HepG2 (cell line): ENCODE measurements at regions not wholly inside any gene's neighbourhood (a gene's known extent, or its start where the extent isn't known, plus 50 kb on each side); places are given as distances from the start of the nearest gene placed in this dataset.

Source experiments
- ATAC-seq: fragments of 200-7000 bp; cut with Tn5 transposase; 3 replicates; pipeline ENCODE4 v1.9.1; 2020; ENCODE audit warnings: mild to moderate bottlenecking, moderate library complexity
- BruUV-seq: library from RNA; stranded (reverse); fragments of 400-500 nt; replicated peaks from 2 replicates; lab custom pipeline; 2021; lab: Mats Ljungman, UMichigan
- CTCF ChIA-PET: fragments of 300-600 bp; formaldehyde crosslinking; extraction: SDS; loops from one replicate; lab custom pipeline; 2021; ENCODE audit warnings: low total read pairs, inconsistent platforms, low intra/inter-chr PET ratio; lab: Yijun Ruan, JAX
- POLR2A ChIA-PET: fragments of 350-600 bp; sonication (Branson Sonifier 250); formaldehyde crosslinking; loops from one replicate; lab custom pipeline; 2020; ENCODE audit warnings: antibody characterized with exemption, inconsistent platforms; lab: Yijun Ruan, JAX
- DNase-seq: peaks from one replicate; pipeline ENCODE4 v3.0.0-alpha.2; 2015; ENCODE audit warnings: low spot score
- FAIRE-seq: peaks from 3 replicates; lab custom pipeline; 2011; peaks lifted over from hg19 to GRCh38; lab: Jason Lieb, UNC
- H2AFZ ChIP-seq: one replicate; pipeline ENCODE4 v1.6.1; 2011; ENCODE audit warnings: low read length, inconsistent platforms
- H3K27ac ChIP-seq: fragments of 300-600 bp; 3 replicates; pipeline ENCODE4 v1.8.0; 2011; ENCODE audit warnings: mixed run types, mild to moderate bottlenecking, mixed read lengths, low read length, inconsistent platforms; ENCODE audit not compliant: insufficient read depth; ENCODE audit errors: extremely low read length
- H3K27me3 ChIP-seq, 2 experiments: fragments of 200-600 bp in 1 of 2; 2 replicates in 1 of 2; 3 replicates in 1 of 2; pipeline versions ENCODE4 v1.6.0 to v1.8.0; 2011; ENCODE audit warnings: low read length in 2 of 2, mild to moderate bottlenecking in 2 of 2, moderate library complexity in 2 of 2, inconsistent platforms in 1 of 2; ENCODE audit not compliant: insufficient read depth in 2 of 2, control insufficient read depth in 1 of 2
- H3K36me3 ChIP-seq, 2 experiments: fragments of 200-600 bp in 1 of 2; replicated peaks in 1 of 2; 2 replicates in 1 of 2; 3 replicates in 1 of 2; pipeline versions ENCODE4 v1.5.1 to v1.8.0; 2011; ENCODE audit warnings: low read length in 2 of 2, inconsistent platforms in 1 of 2; ENCODE audit not compliant: insufficient read depth in 2 of 2, control insufficient read depth in 1 of 2
- H3K4me1 ChIP-seq: 2 replicates; pipeline ENCODE4 v1.5.1; 2012; ENCODE audit warnings: low read length, inconsistent platforms; ENCODE audit not compliant: insufficient read depth
- H3K4me2 ChIP-seq: 2 replicates; pipeline ENCODE4 v1.6.0; 2011; ENCODE audit warnings: low read depth, low read length, inconsistent platforms
- H3K4me3 ChIP-seq, 3 experiments: fragments of 200-600 bp in 1 of 3; sonication (generic), shearing (Covaris generic) in 1 of 3; replicated peaks in 1 of 3; 2 replicates each; pipeline ENCODE4 v1.5.1; 2011 to 2016; ENCODE audit warnings: low read length in 3 of 3, inconsistent platforms in 2 of 3, low read depth in 2 of 3, mild to moderate bottlenecking in 2 of 3, control low read depth in 1 of 3, mixed read lengths in 1 of 3; ENCODE audit not compliant: insufficient read depth in 1 of 3
- H3K79me2 ChIP-seq: one replicate; pipeline ENCODE4 v1.6.1; 2011; ENCODE audit warnings: low read length, inconsistent platforms; ENCODE audit not compliant: insufficient read depth
- H3K9ac ChIP-seq: 2 replicates; pipeline ENCODE4 v1.6.0; 2011; ENCODE audit warnings: mild to moderate bottlenecking, low read depth, low read length, inconsistent platforms; ENCODE audit not compliant: insufficient read depth
- H3K9me3 ChIP-seq: 2 replicates; pipeline ENCODE4 v1.5.1; 2012; ENCODE audit warnings: mild to moderate bottlenecking, low read length
- H4K20me1 ChIP-seq: 2 replicates; pipeline ENCODE4 v1.6.0; 2011; ENCODE audit warnings: inconsistent platforms, mild to moderate bottlenecking, low read length, moderate library complexity; ENCODE audit not compliant: insufficient read depth
- CHD2 ChIP-seq: IDR thresholded peaks from 2 replicates; pipeline ENCODE4 v1.6.1; 2011; ENCODE audit warnings: low read depth, low read length, improper control_type of control experiment
- FOSL2 ChIP-seq: sonication (generic); formaldehyde crosslinking; IDR thresholded peaks from 2 replicates; pipeline ENCODE4 v1.4.0; 2020; ENCODE audit warnings: missing genetic modification reagents
- KDM1A ChIP-seq: IDR thresholded peaks from 2 replicates; pipeline ENCODE4 v1.6.1; 2016; ENCODE audit warnings: missing compliant biosample characterization
- MXD4 ChIP-seq: IDR thresholded peaks from 2 replicates; pipeline ENCODE4 v1.6.1; 2016; ENCODE audit warnings: mild to moderate bottlenecking, missing biosample characterization, missing genetic modification reagents
- NBN ChIP-seq: fragments of 450-650 bp; conservative IDR thresholded peaks from 2 replicates; pipeline ENCODE4 v1.6.1; 2017
- TARDBP ChIP-seq: sonication (generic); formaldehyde crosslinking; IDR thresholded peaks from 2 replicates; pipeline ENCODE4 v1.8.0; 2022; ENCODE audit warnings: mild to moderate bottlenecking, missing genetic modification reagents
- ZNF260 ChIP-seq: sonication (generic); formaldehyde crosslinking; IDR thresholded peaks from 2 replicates; pipeline ENCODE4 v1.4.0; 2020; ENCODE audit warnings: missing genetic modification reagents, low read depth, mild to moderate bottlenecking, borderline replicate concordance
- ZNF709 ChIP-seq: sonication (generic); formaldehyde crosslinking; IDR thresholded peaks from 2 replicates; pipeline ENCODE4 v1.5.0; 2020; ENCODE audit warnings: mild to moderate bottlenecking, missing genetic modification reagents
- ZNF713 ChIP-seq: sonication (generic); formaldehyde crosslinking; IDR thresholded peaks from 2 replicates; pipeline ENCODE4 v1.4.0; 2020; ENCODE audit warnings: mild to moderate bottlenecking, missing genetic modification reagents
- ZNF777 ChIP-seq: sonication (generic); formaldehyde crosslinking; IDR thresholded peaks from 2 replicates; pipeline ENCODE4 v1.4.0; 2020; ENCODE audit warnings: missing genetic modification reagents
- ZNF782 ChIP-seq: sonication (generic); formaldehyde crosslinking; IDR thresholded peaks from 2 replicates; pipeline ENCODE4 v1.4.0; 2020; ENCODE audit warnings: missing genetic modification reagents, mild to moderate bottlenecking, borderline replicate concordance
- ZSCAN31 ChIP-seq: sonication (generic); formaldehyde crosslinking; IDR thresholded peaks from 2 replicates; pipeline ENCODE4 v1.5.0; 2020; ENCODE audit warnings: low read depth, mild to moderate bottlenecking, missing genetic modification reagents
- WGBS: methylation state at CpG from one replicate; pipeline ENCODE4 v1.1.6; 2017; ENCODE audit warnings: low lambda C conversion rate; 5-methylcytosine and 5-hydroxymethylcytosine counted together
- in situ Hi-C: cut with HindIII; loops from 2 replicates; pipeline ENCODE4 v1.10.0; 2017; ENCODE audit warnings: low pct_unique_long_range_greater_than_20kb; ENCODE audit not compliant: extremely low pct_ligation_motif_present
- intact Hi-C: fragments of 100-400 bp; cut with micrococcal nuclease; formaldehyde crosslinking; loops from one replicate; pipeline ENCODE4 v1.10.0; 2022; ENCODE audit not compliant: unreplicated experiment
- TF ChIP-seq, protein P1 (sequence below): sonication (generic); formaldehyde crosslinking; IDR thresholded peaks from 2 replicates; pipeline ENCODE4 v1.5.0; 2020; ENCODE audit warnings: missing genetic modification reagents

DNA sequence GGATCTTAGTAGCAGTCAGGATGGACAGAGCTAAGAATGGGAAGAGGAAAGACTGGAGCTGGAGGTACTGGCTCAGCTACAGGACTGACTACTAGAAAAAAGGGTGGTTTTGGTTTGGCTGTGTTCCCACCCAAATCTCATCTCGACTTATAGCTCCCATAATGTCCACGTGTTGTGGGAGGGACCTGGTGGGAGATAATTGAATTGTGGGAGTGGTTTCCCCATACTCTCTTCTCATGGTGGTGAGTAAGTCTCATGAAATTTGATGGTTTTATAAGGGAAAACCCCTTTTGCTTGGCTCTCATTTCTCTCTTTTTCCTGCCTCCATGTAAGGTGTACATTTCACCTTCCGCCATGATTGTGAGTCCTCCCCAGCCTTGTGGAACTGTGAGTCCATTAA is 466.5 kb upstream of the DEPDC1 start:
- TF ChIP-seq ZNF782 (CRISPR knock-in tag) = no peak
- TF ChIP-seq FOSL2 (CRISPR knock-in tag) = no peak
- TF ChIP-seq ZNF260 (CRISPR knock-in tag) = no peak
- TF ChIP-seq CHD2 = no peak
- TF ChIP-seq KDM1A (CRISPR knock-in tag) = no peak
- TF ChIP-seq ZNF777 (CRISPR knock-in tag) = no peak
- no peak for TF ChIP-seq MXD4 (CRISPR knock-in tag)
- TF ChIP-seq ZSCAN31 (CRISPR knock-in tag) = no peak
- no peak for TF ChIP-seq ZNF709
- no peak for TF ChIP-seq NBN
- TF ChIP-seq TARDBP (CRISPR knock-in tag) = no peak
- TF ChIP-seq, protein P1, sequence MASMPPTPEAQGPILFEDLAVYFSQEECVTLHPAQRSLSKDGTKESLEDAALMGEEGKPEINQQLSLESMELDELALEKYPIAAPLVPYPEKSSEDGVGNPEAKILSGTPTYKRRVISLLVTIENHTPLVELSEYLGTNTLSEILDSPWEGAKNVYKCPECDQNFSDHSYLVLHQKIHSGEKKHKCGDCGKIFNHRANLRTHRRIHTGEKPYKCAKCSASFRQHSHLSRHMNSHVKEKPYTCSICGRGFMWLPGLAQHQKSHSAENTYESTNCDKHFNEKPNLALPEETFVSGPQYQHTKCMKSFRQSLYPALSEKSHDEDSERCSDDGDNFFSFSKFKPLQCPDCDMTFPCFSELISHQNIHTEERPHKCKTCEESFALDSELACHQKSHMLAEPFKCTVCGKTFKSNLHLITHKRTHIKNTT (CRISPR knock-in tag) = no peak
- TF ChIP-seq ZNF713 (CRISPR knock-in tag) = no peak
- TF ChIP-seq, all 625 proteins: peak for 0

More for the DNA sequence above, 466.5 kb upstream of the DEPDC1 start:
- no peak overlapping the region for H3K9ac ChIP-seq
- FAIRE-seq (no peak), ATAC-seq (no peak), DNase-seq (no peak)
- H3K27me3 ChIP-seq = no peaks in the 10 kb centered on the region
- intact Hi-C loops (no loop called here), in situ Hi-C loops (no loop called here)
- peaks cover 85% of the 10 kb centered on the region for H3K9me3 ChIP-seq
- no peak overlapping the region for H3K4me2 ChIP-seq
- H3K4me1 ChIP-seq = no peaks in the 10 kb centered on the region
- no peaks in the 10 kb centered on the region for H3K79me2 ChIP-seq
- no peaks in the 10 kb centered on the region for H4K20me1 ChIP-seq
- no peak overlapping the region for H3K4me3 ChIP-seq
- WGBS = 12% methylated on average over 3 of the region's 3 CpGs
- ChIA-PET CTCF (no interaction called here), POLR2A (no interaction called here)
- no peak overlapping the region for H3K27ac ChIP-seq
- no TSS peak for BruUV-seq
- H3K36me3 ChIP-seq = no peaks in the 10 kb centered on the region
- H2AFZ ChIP-seq = no peak overlapping the region
